BE2C (cell line): ENCODE measurements at regions not wholly inside any gene's neighbourhood (a gene's known extent, or its start where the extent isn't known, plus 50 kb on each side); places are given as distances from the start of the nearest gene placed in this dataset.
A peak's percentile ranks its signal among the peaks of the same experiment; 100 is the strongest.

Experiments used
- DNase-seq: peaks from one replicate; pipeline ENCODE4 v3.0.0-alpha.2; 2020
- H3K27me3 ChIP-seq: fragments of 250-450 bp; sonication (Bioruptor Pico); 2 replicates; pipeline ENCODE4 v1.5.1; 2020; ENCODE audit warnings: mild to moderate bottlenecking
- H3K36me3 ChIP-seq: fragments of 250-450 bp; sonication (Bioruptor Pico); 2 replicates; pipeline ENCODE4 v1.5.1; 2020; ENCODE audit warnings: mild to moderate bottlenecking
- H3K4me1 ChIP-seq: fragments of 250-450 bp; sonication (Bioruptor Pico); 2 replicates; pipeline ENCODE4 v1.5.1; 2020
- H3K4me3 ChIP-seq: 2 replicates; pipeline ENCODE4 v1.5.1; 2011; ENCODE audit warnings: low read depth, low read length
- H3K9me3 ChIP-seq: fragments of 250-450 bp; sonication (Bioruptor Pico); 2 replicates; pipeline ENCODE4 v1.5.1; 2020
- TF ChIP-seq, protein P1 (sequence below): IDR thresholded peaks from 2 replicates; pipeline ENCODE4 v1.5.1; 2012; ENCODE audit warnings: mild to moderate bottlenecking, low read depth, low read length

DNA sequence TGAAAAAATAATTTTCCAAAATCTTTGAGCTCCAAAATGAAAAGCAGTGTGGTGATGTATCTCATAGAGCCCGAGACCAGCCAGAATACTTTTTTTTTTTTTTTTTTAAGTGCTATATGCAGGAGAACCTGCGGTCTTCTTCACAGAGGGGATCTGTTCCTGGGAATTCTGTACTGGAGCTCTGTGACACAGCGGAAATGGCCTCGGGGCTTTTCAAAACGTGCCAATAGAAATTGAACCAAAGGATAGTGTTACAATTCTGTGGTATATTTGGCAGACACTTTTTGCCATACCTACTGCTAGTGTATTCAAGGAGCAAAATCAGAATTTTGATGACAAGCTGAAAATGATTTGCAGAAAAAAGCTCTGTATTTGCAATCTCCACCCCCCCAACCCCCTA is 1429.3 kb upstream of the LRRTM3 start:
- H3K4me3 ChIP-seq, result no peak overlapping the region
- no peaks in the 10 kb centered on the region for H3K27me3 ChIP-seq
- peak; percentile 60 for DNase-seq
- TF ChIP-seq, protein P1, sequence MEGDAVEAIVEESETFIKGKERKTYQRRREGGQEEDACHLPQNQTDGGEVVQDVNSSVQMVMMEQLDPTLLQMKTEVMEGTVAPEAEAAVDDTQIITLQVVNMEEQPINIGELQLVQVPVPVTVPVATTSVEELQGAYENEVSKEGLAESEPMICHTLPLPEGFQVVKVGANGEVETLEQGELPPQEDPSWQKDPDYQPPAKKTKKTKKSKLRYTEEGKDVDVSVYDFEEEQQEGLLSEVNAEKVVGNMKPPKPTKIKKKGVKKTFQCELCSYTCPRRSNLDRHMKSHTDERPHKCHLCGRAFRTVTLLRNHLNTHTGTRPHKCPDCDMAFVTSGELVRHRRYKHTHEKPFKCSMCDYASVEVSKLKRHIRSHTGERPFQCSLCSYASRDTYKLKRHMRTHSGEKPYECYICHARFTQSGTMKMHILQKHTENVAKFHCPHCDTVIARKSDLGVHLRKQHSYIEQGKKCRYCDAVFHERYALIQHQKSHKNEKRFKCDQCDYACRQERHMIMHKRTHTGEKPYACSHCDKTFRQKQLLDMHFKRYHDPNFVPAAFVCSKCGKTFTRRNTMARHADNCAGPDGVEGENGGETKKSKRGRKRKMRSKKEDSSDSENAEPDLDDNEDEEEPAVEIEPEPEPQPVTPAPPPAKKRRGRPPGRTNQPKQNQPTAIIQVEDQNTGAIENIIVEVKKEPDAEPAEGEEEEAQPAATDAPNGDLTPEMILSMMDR, result no peak
- no peaks in the 10 kb centered on the region for H3K36me3 ChIP-seq
- no peaks in the 10 kb centered on the region for H3K4me1 ChIP-seq
- H3K9me3 ChIP-seq, result no peaks in the 10 kb centered on the region

DNA sequence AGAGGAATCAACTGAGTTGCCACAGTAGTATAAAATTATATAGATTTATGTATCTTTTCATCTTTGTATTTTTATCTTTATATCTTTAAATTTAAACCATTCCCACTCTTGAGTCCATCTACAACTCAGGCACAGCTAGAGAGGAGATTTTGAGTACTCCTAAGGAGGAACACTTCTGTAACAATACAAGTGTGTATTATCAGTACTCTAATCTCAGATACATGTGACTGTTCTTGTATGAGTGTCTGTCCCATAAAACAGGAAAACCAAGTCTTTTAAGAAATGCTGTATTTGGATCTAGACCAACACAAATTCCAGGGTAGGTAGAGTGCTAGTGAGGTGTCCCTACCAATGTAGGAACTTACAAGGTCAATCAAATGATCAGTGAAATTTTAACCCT is 1428.0 kb upstream of the LRRTM3 start:
- no peak for DNase-seq
- TF ChIP-seq, protein P1, result no peak
- H3K9me3 ChIP-seq, result no peaks in the 10 kb centered on the region
- H3K4me3 ChIP-seq, result no peak overlapping the region
- no peaks in the 10 kb centered on the region for H3K27me3 ChIP-seq
- no peaks in the 10 kb centered on the region for H3K4me1 ChIP-seq
- no peaks in the 10 kb centered on the region for H3K36me3 ChIP-seq

DNA sequence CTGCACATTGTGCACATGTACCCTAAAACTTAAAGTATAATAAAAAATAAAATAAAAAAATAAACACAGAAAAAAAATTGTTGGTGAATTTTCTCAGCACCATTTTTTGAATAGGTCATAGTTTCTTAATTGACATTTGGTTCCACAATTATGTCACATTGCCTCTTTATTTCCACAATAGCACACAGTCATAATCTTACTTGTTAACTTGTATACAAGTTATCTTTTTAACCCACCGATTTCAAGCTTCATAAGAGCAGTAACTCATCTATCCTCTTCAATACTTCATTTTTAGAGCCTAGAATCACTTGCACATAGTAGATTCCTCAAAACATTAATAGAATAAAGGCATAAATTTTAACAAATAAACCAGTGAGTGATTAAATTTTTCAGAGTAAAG is 1425.1 kb upstream of the LRRTM3 start:
- TF ChIP-seq, protein P1, result no peak
- Histone ChIP-seq H3K36me3 (no peaks in the 10 kb centered on the region), H3K9me3 (no peaks in the 10 kb centered on the region), H3K27me3 (no peaks in the 10 kb centered on the region), H3K4me3 (no peak overlapping the region), H3K4me1 (no peaks in the 10 kb centered on the region)
- no peak for DNase-seq

DNA sequence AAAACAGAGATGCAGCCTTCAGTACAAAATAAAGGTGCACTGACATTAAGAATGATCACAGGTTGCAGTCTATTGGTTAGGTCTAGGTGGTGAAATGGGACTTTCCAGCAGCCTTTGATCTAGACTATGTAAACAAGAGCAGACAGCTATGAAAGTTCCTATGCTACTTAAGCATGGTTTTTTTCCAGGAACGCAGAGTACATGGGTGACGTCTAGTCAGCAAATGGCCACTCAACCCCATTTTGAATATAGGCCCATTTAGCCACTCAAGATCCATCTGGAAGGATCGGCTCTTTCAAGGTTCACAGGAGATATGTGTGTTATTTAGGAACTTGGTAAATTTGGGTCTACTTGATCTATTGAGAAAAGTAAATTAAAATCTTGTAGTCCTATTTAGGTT is 1424.6 kb upstream of the LRRTM3 start:
- no peak for DNase-seq
- Histone ChIP-seq H3K4me3 (no peak overlapping the region), H3K36me3 (no peaks in the 10 kb centered on the region), H3K27me3 (no peaks in the 10 kb centered on the region), H3K9me3 (no peaks in the 10 kb centered on the region), H3K4me1 (no peaks in the 10 kb centered on the region)
- TF ChIP-seq, protein P1, result no peak

DNA sequence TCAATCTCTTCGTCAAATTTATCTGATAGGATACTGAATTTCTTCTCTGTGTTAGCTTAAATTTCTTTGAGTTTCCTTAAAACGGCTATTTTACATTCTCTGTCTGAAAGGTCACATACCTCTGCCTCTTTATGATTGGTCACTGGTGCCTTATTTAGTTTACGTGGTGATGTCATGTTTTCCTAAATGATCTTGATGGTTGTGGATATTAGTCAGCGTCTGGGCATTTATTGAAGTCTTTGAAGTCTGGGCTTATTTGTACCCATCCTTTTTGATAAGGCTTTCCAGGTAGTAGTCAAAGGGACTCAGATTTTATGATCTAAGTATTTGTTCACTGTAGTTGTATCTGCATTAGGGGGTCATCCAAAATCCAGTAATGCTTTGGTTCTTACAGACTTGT is 1407.5 kb upstream of the LRRTM3 start:
- TF ChIP-seq, protein P1, result no peak
- Histone ChIP-seq H3K36me3 (no peaks in the 10 kb centered on the region), H3K4me1 (no peaks in the 10 kb centered on the region)

DNA sequence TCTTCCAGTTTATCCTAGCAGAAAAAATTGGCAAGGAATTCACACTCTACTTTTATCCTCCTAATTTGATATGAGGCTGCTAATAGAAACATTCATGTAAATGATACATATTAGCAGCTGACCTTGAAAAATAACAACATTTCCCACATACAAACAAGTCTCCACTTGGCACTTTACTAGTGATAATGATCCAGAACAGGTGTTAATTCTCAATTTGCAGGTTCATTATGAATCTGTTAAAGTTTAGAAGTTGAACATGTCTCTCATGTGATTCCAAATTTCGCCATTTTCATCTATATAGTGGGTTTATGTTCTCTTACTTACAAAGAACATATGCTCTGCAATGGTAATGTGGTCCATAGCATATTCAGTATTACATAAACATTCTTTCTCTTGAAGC is 1396.8 kb upstream of the LRRTM3 start:
- H3K27me3 ChIP-seq, result no peaks in the 10 kb centered on the region
- no peak overlapping the region for H3K4me3 ChIP-seq
- no peaks in the 10 kb centered on the region for H3K9me3 ChIP-seq
- no peaks in the 10 kb centered on the region for H3K4me1 ChIP-seq
- TF ChIP-seq, protein P1, result no peak
- DNase-seq, result no peak
- H3K36me3 ChIP-seq, result no peaks in the 10 kb centered on the region

More for the DNA sequence above, 1407.5 kb upstream of the LRRTM3 start:
- no peaks in the 10 kb centered on the region for H3K9me3 ChIP-seq
- DNase-seq, result no peak
- no peaks in the 10 kb centered on the region for H3K27me3 ChIP-seq
- H3K4me3 ChIP-seq, result no peak overlapping the region
